GM10248 (cell line): ENCODE measurements at regions not wholly inside any gene's neighbourhood (a gene's known extent, or its start where the extent isn't known, plus 50 kb on each side); places are given as distances from the start of the nearest gene placed in this dataset.
"Not testable (repeated sequence)": the region's sequence is repeated elsewhere in the genome, so short reads cannot be mapped to it uniquely, and the experiment has no call there.

ENCODE experiments used
- CTCF ChIA-PET: fragments of 300-600 bp; sonication (Branson Sonifier 250); formaldehyde crosslinking; extraction: SDS; loops from one replicate; lab custom pipeline; 2021; ENCODE audit warnings: antibody characterized with exemption; lab: Yijun Ruan, JAX
- POLR2A ChIA-PET: fragments of 350-650 bp; sonication (Branson Sonifier 250); formaldehyde crosslinking; extraction: SDS; loops from one replicate; lab custom pipeline; 2020; ENCODE audit warnings: antibody characterized with exemption; lab: Yijun Ruan, JAX
- DNase-seq: peaks from one replicate; pipeline ENCODE4 v3.0.0; 2012; ENCODE audit errors: extremely low spot score
- TF ChIP-seq, protein P1 (sequence below): IDR thresholded peaks from 2 replicates; pipeline ENCODE4 v1.5.1; 2012; ENCODE audit warnings: mild to moderate bottlenecking, low read depth; ENCODE audit errors: extremely low read depth, missing control alignments, control extremely low read depth

DNA sequence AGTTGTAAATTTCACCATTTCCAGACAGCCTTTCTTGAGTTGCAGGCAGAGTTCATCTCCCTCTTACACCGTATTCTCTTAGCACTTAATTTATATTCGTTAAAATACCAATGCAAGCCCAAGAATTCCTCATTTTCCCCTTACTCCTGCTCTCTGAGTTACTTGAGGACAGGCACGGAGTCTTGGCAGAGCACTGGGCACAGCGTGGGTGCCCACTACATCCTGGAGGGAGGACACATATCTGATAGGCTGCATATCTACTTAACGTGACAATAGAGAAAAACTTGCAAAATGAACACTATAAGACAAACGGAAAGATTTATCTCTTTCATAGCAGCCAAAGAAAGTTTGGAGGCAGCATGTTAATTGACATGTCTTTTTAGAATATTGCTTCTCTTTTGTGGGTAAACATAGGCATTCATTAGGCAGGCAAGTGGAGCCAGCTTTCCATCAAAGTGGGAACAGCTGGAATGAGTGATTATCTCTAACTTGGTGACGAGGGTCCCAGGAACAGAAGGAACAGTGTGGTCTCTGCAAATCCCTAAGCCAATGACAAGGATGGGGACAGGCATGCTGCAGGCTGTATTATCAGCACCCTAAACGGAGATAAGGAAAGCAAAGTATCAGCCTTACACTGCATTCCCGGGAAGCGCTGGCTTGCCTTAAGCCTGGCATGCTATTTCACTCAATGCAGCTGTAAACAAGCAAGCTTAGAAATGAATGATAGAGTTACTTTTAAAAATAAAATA, 116.5 kb downstream of the RTP4 start:
- no peak for DNase-seq
- POLR2A ChIA-PET = no interaction called here
- TF ChIP-seq, protein P1, sequence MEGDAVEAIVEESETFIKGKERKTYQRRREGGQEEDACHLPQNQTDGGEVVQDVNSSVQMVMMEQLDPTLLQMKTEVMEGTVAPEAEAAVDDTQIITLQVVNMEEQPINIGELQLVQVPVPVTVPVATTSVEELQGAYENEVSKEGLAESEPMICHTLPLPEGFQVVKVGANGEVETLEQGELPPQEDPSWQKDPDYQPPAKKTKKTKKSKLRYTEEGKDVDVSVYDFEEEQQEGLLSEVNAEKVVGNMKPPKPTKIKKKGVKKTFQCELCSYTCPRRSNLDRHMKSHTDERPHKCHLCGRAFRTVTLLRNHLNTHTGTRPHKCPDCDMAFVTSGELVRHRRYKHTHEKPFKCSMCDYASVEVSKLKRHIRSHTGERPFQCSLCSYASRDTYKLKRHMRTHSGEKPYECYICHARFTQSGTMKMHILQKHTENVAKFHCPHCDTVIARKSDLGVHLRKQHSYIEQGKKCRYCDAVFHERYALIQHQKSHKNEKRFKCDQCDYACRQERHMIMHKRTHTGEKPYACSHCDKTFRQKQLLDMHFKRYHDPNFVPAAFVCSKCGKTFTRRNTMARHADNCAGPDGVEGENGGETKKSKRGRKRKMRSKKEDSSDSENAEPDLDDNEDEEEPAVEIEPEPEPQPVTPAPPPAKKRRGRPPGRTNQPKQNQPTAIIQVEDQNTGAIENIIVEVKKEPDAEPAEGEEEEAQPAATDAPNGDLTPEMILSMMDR = no peak
- CTCF ChIA-PET = no interaction called here

DNA sequence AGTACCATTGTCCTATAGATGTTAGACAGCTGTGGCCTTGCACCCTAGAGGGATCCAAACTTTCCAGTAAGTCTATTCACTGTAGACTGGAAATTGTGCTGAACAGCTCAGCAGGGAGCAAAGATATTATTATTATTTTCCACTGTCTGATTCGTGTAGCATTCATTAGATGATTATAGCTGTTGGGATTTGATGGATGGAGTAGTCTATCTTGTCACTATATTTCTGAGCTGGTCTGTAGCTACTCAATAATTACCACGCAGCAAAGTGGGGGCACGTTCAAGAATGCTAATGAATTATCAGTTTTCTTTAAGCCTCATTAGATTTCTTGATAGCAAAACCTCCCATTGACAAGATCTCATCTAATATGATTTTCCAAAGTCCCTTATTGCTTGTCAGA, 113.2 kb downstream of the RTP4 start:
- ChIA-PET POLR2A (no interaction called here), CTCF (interaction anchor here (2.3 kb wide), 1 partner anchor 9 kb away, joined by 7 read pairs; no protein-coding TSS in a partner anchor)
- TF ChIP-seq, protein P1 = no peak
- no peak for DNase-seq

DNA sequence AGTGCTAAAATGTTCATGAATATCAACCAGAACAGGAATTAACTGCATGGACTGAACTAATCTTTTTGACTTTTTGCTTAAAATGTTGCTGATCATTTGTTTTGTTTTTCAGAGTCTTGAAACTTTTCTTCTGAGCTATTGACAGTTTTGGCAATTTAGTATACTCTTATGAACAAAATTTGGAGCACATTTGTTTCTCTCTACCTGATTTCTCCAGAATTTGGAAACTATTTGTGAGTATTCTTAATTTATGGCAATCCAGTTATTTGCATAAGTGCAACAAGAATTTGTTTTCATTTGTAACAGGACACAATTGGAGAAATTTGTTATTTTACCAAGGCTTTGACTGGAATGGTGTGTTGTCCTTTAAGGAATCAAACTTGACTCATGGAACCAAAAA, 107.4 kb downstream of the RTP4 start:
- CTCF ChIA-PET, DNase-seq, POLR2A ChIA-PET: not testable (repeated sequence)

DNA sequence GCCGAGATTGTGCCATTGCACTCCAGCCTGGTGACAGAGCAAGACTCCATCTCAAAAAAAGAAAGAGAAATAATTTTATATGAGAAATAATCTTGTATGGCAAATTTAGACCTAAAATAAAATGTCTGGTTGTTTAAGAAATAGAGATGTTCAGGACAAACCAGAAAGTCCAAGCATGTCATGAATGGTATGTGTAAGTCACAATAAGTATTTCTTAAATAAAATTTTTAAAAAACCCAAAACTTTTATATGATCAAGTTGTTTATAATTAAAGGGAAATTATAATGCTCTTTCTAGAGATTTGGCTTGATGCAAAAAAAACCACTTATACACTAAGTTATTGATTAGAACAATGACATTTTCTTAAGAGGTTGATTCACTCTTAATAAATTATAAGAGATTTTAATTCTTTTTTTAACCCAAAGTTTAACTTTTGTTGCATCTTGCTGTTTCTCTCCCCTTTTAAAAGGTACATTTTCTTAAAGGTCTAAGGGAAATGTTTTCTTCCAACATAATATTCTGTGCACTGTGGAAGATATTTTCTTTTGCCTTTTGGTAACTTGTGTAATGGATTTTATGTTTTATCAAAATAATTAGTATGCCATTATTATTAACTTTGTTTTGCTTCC, 105.7 kb downstream of the RTP4 start:
- ChIA-PET POLR2A (no interaction called here), CTCF (no interaction called here)
- TF ChIP-seq, protein P1 = no peak
- DNase-seq = no peak

DNA sequence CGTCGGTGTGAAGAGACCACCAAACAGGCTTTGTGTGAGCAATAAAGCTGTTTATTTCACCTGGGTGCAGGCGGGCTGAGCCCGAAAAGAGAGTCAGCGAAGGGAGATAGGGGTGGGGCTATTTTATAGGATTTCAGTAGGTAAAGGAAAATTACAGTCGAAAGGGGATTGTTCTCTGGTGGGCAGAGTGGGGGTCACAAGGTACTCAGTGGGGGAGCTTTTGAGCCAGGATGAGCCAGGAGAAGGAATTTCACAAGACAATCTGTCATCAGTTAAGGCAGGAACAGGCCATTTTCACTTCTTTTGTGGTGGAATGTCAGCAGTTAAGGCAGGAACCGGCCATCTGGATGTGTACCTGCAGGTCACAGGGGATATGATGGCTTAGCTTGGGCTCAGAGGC, 98.1 kb downstream of the RTP4 start:
- DNase-seq, POLR2A ChIA-PET, CTCF ChIA-PET: not testable (repeated sequence)

DNA sequence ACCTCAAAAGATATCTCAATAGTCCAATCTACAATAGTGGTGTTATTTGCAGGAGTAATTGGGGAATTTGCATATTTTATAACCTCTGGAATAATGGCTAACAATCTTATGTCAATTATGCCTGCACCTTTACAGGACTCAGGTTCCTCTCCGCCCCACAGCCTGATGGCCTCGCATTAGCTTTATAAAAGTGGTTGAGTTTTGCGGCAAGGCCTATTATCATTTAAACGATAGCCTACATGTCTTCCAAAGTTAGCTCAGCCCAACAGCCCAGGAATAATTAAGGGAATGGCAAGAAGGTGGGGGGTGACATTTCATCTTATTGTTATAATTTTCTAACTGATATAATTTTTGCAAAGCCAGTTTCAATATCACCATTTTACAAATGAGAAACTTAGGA, 97.3 kb downstream of the RTP4 start:
- TF ChIP-seq, protein P1 = no peak
- ChIA-PET CTCF (no interaction called here), POLR2A (no interaction called here)
- DNase-seq = no peak

DNA sequence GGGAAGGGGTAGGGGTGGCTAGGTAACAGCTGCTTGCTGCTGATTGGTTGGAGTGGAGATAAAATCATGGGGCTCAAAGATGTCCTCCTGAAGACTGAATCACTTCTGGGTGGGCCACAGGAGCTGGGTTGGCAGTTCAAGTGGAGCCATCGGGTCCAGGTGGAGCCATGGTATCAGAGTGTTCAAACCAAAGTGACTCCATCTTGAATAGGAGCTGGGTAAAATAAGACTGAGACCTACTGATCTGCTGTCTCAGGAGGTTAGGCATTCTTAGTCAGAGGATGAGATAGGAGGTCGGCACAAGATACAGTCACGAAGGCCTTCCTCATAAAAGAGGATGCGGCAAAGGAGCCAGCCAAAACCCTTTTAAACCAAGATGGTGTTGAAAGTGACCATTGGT, 96.5 kb downstream of the RTP4 start:
- TF ChIP-seq, protein P1 = no peak
- POLR2A ChIA-PET = no interaction called here
- no peak for DNase-seq
- CTCF ChIA-PET = no interaction called here
